Breast epithelium (tissue), 3 donors: ENCODE measurements at regions not wholly inside any gene's neighbourhood (a gene's known extent, or its start where the extent isn't known, plus 50 kb on each side); places are given as distances from the start of the nearest gene placed in this dataset.

Source experiments
- POLR2A ChIP-seq: fragments of 450-650 bp; IDR thresholded peaks from one replicate; pipeline ENCODE4 v1.6.1; 2016; ENCODE audit warnings: antibody characterized with exemption, mild to moderate bottlenecking, moderate library complexity
- TF ChIP-seq, protein P1 (sequence below), 3 donors: fragments of 450-650 bp; IDR thresholded peaks; one replicate each; pipeline ENCODE4 v1.5.1; 2016 to 2017; ENCODE audit warnings: antibody characterized with exemption in 3 of 3, mild to moderate bottlenecking in 3 of 3, moderate library complexity in 3 of 3

DNA sequence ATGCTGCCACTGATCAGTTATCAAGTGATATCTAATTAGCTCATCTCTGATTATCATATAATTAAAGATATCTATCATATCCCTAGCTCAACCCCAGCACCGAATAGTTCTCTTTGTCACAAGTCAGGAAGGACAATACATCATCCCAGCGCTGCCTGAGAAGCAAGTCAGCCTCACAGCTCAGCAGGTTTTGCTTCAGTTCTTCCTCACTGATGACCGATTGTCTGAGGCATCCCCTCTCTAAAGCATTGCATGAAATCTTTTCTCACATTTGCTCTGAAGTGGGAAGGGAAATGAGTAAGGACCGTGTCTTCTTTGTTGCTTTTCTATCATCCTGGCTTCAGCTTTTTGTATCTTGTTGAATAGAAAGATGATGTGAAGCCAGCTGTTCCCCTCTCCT lies 247.9 kb downstream of the CMPK2 start:
- TF ChIP-seq, protein P1, sequence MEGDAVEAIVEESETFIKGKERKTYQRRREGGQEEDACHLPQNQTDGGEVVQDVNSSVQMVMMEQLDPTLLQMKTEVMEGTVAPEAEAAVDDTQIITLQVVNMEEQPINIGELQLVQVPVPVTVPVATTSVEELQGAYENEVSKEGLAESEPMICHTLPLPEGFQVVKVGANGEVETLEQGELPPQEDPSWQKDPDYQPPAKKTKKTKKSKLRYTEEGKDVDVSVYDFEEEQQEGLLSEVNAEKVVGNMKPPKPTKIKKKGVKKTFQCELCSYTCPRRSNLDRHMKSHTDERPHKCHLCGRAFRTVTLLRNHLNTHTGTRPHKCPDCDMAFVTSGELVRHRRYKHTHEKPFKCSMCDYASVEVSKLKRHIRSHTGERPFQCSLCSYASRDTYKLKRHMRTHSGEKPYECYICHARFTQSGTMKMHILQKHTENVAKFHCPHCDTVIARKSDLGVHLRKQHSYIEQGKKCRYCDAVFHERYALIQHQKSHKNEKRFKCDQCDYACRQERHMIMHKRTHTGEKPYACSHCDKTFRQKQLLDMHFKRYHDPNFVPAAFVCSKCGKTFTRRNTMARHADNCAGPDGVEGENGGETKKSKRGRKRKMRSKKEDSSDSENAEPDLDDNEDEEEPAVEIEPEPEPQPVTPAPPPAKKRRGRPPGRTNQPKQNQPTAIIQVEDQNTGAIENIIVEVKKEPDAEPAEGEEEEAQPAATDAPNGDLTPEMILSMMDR (IDR thresholded peaks at IDR 0.05) = no peak
- no peak for TF ChIP-seq POLR2A
